Liver (tissue), 3 donors: ENCODE measurements at regions not wholly inside any gene's neighbourhood (a gene's known extent, or its start where the extent isn't known, plus 50 kb on each side); places are given as distances from the start of the nearest gene placed in this dataset.

ENCODE experiments used
- CTCF ChIP-seq: fragments of 150-350 bp; IDR thresholded peaks from 2 replicates; pipeline ENCODE4 v1.5.1; 2017; ENCODE audit warnings: improper control_type of control experiment, low read depth, low read length; ENCODE audit not compliant: missing input control
- EGR1 ChIP-seq, 2 donors: IDR thresholded peaks; 2 replicates each; pipeline ENCODE4 v1.6.1; 2016 to 2018; ENCODE audit warnings: antibody characterized with exemption in 2 of 2, low read depth in 2 of 2
- FOXA1 ChIP-seq: IDR thresholded peaks from 2 replicates; pipeline ENCODE4 v1.6.1; 2016; ENCODE audit warnings: antibody characterized with exemption
- MAX ChIP-seq: IDR thresholded peaks from 2 replicates; pipeline ENCODE4 v1.6.1; 2016; ENCODE audit warnings: antibody characterized with exemption
- RAD21 ChIP-seq, 2 donors: IDR thresholded peaks; 2 replicates each; pipeline ENCODE4 v1.6.1; 2016; ENCODE audit warnings: antibody characterized with exemption in 2 of 2, mild to moderate bottlenecking in 2 of 2
- REST ChIP-seq: IDR thresholded peaks from 2 replicates; pipeline ENCODE4 v1.6.1; 2016; ENCODE audit warnings: antibody characterized with exemption, mild to moderate bottlenecking
- RXRA ChIP-seq, 2 donors: IDR thresholded peaks; 2 replicates each; pipeline ENCODE4 v1.6.1; 2017 to 2018; ENCODE audit warnings: antibody characterized with exemption in 2 of 2, mild to moderate bottlenecking in 1 of 2
- TAF1 ChIP-seq: conservative IDR thresholded peaks from 2 replicates; pipeline ENCODE4 v1.6.1; 2016; ENCODE audit warnings: antibody characterized with exemption, mild to moderate bottlenecking
- donor health status: healthy.
- donor health status: healthy.

- TF ChIP-seq TAF1 = no peak
- TF ChIP-seq CTCF = no peak
- TF ChIP-seq EGR1 (IDR thresholded peaks at IDR 0.05; ENCODE audit: low read depth in 2 of 2) = no peak
- no peak for TF ChIP-seq FOXA1
- TF ChIP-seq RXRA (IDR thresholded peaks at IDR 0.05) = no peak
- TF ChIP-seq RAD21 (IDR thresholded peaks at IDR 0.05) = no peak
- no peak for TF ChIP-seq REST
- no peak for TF ChIP-seq MAX
These were observed 120.6 kb upstream of the KCNJ16 start for GRCh38 chr17:69954241-69954925.
